IMR-90 (cell line): ENCODE measurements at regions not wholly inside any gene's neighbourhood (a gene's known extent, or its start where the extent isn't known, plus 50 kb on each side); places are given as distances from the start of the nearest gene placed in this dataset.

ENCODE experiments used
- ATAC-seq: fragments of 200-7000 bp; cut with Tn5 transposase; 2 replicates; pipeline ENCODE4 v1.9.1; 2020; ENCODE audit warnings: low read depth, mild to moderate bottlenecking, moderate library complexity
- BruUV-seq: library from RNA; stranded (reverse); fragments of 400-500 nt; replicated peaks from 2 replicates; lab custom pipeline; 2021; lab: Mats Ljungman, UMichigan
- CTCF ChIA-PET: fragments of 300-600 bp; formaldehyde crosslinking; extraction: SDS; loops from one replicate; lab custom pipeline; 2021; ENCODE audit warnings: antibody characterized with exemption; lab: Yijun Ruan, JAX
- POLR2A ChIA-PET: fragments of 300-600 bp; sonication (Branson Sonifier 250); formaldehyde crosslinking; loops from one replicate; lab custom pipeline; 2022; ENCODE audit warnings: antibody characterized with exemption; ENCODE audit not compliant: unreplicated experiment; lab: Charles Lee
- DNase-seq: peaks from one replicate; pipeline ENCODE4 v3.0.0; 2013
- H2AFZ ChIP-seq: replicated peaks from 2 replicates; pipeline ENCODE3; 2013; ENCODE audit warnings: low read length, mild to moderate bottlenecking; ENCODE audit not compliant: poor library complexity
- H2AK5ac ChIP-seq: 2 replicates; pipeline ENCODE4 v1.6.1; 2013; ENCODE audit warnings: low read depth, low read length, inconsistent platforms
- H2AK9ac ChIP-seq: replicated peaks from 2 replicates; pipeline ENCODE3; 2013; ENCODE audit warnings: mild to moderate bottlenecking, low read depth, low read length, moderate library complexity; ENCODE audit not compliant: poor library complexity
- H2BK120ac ChIP-seq: 2 replicates; pipeline ENCODE4 v1.6.1; 2013; ENCODE audit warnings: low read depth, low read length, inconsistent platforms
- H2BK15ac ChIP-seq: 3 replicates; pipeline ENCODE4 v1.6.1; 2013; ENCODE audit warnings: low read depth, low read length, inconsistent platforms
- H2BK20ac ChIP-seq: 2 replicates; pipeline ENCODE4 v1.6.1; 2013; ENCODE audit warnings: low read depth, mild to moderate bottlenecking, inconsistent platforms, low read length, moderate library complexity
- H2BK5ac ChIP-seq: 2 replicates; pipeline ENCODE4 v1.6.1; 2013; ENCODE audit warnings: mild to moderate bottlenecking, low read depth, low read length, inconsistent platforms; ENCODE audit not compliant: poor library complexity, severe bottlenecking
- H3K14ac ChIP-seq: replicated peaks from 2 replicates; pipeline ENCODE4 v1.6.1; 2013; ENCODE audit warnings: low read depth, low read length, inconsistent platforms
- H3K18ac ChIP-seq: 2 replicates; pipeline ENCODE4 v1.6.1; 2013; ENCODE audit warnings: low read depth, low read length, control low read depth
- H3K23ac ChIP-seq: 2 replicates; pipeline ENCODE4 v1.6.1; 2013; ENCODE audit warnings: low read depth, low read length, inconsistent platforms
- H3K27ac ChIP-seq: 2 replicates; pipeline ENCODE4 v1.5.1; 2013; ENCODE audit warnings: mild to moderate bottlenecking, control low read depth, low read length; ENCODE audit not compliant: insufficient read depth
- H3K27me3 ChIP-seq: 2 replicates; pipeline ENCODE4 v1.6.1; 2013; ENCODE audit warnings: low read length; ENCODE audit not compliant: control insufficient read depth, insufficient read depth
- H3K36me3 ChIP-seq: 2 replicates; pipeline ENCODE4 v1.6.1; 2013; ENCODE audit warnings: low read length, mixed read lengths; ENCODE audit not compliant: control insufficient read depth, insufficient read depth
- H3K4ac ChIP-seq: 2 replicates; pipeline ENCODE4 v1.6.1; 2013; ENCODE audit warnings: low read depth, low read length, inconsistent platforms
- H3K4me1 ChIP-seq: 2 replicates; pipeline ENCODE4 v1.6.1; 2013; ENCODE audit warnings: low read length, mixed read lengths; ENCODE audit not compliant: control insufficient read depth, insufficient read depth
- H3K4me2 ChIP-seq: 2 replicates; pipeline ENCODE4 v1.6.1; 2013; ENCODE audit warnings: low read depth, mild to moderate bottlenecking, control low read depth, low read length, moderate library complexity
- H3K4me3 ChIP-seq: 2 replicates; pipeline ENCODE4 v1.5.1; 2013; ENCODE audit warnings: low read depth, mild to moderate bottlenecking, control low read depth, low read length, moderate library complexity; ENCODE audit not compliant: insufficient read depth
- H3K56ac ChIP-seq: 2 replicates; pipeline ENCODE4 v1.6.1; 2013; ENCODE audit warnings: low read length, inconsistent platforms; ENCODE audit not compliant: insufficient read depth; ENCODE audit errors: extremely low read depth
- H3K79me1 ChIP-seq, 2 experiments: 2 replicates each; pipeline ENCODE4 v1.6.1; 2013; ENCODE audit warnings: low read length in 2 of 2, inconsistent platforms in 1 of 2, low read depth in 1 of 2
- H3K9ac ChIP-seq: 2 replicates; pipeline ENCODE4 v1.6.1; 2013; ENCODE audit warnings: low read depth, low read length, control low read depth
- H3K9me1 ChIP-seq: 2 replicates; pipeline ENCODE4 v1.6.1; 2013; ENCODE audit warnings: low read length, inconsistent platforms; ENCODE audit not compliant: insufficient read depth
- H3K9me3 ChIP-seq: 2 replicates; pipeline ENCODE4 v1.6.1; 2013; ENCODE audit warnings: low read length; ENCODE audit not compliant: control insufficient read depth, insufficient read depth
- H4K20me1 ChIP-seq: 2 replicates; pipeline ENCODE4 v1.6.1; 2013; ENCODE audit warnings: low read length, inconsistent platforms; ENCODE audit not compliant: insufficient read depth
- H4K5ac ChIP-seq: 2 replicates; pipeline ENCODE4 v1.6.1; 2013; ENCODE audit warnings: mild to moderate bottlenecking, low read depth, low read length, control low read depth
- H4K8ac ChIP-seq, 2 experiments: 2 replicates each; pipeline ENCODE4 v1.6.1; 2013; ENCODE audit warnings: low read depth in 2 of 2, low read length in 2 of 2, control low read depth in 1 of 2, inconsistent platforms in 1 of 2
- H4K91ac ChIP-seq: 2 replicates; pipeline ENCODE4 v1.6.1; 2013; ENCODE audit warnings: low read depth, low read length, inconsistent platforms; ENCODE audit not compliant: insufficient read depth
- CEBPB ChIP-seq: IDR thresholded peaks from 2 replicates; pipeline ENCODE4 v1.6.1; 2012; ENCODE audit warnings: low read depth, low read length, improper control_type of control experiment
- CHD1 ChIP-seq: IDR thresholded peaks from 2 replicates; pipeline ENCODE4 v1.6.1; 2012; ENCODE audit warnings: low read depth, low read length, improper control_type of control experiment
- CTCF ChIP-seq: conservative IDR thresholded peaks from 2 replicates; pipeline ENCODE4 v1.5.1; 2012; ENCODE audit warnings: mild to moderate bottlenecking, low read depth, low read length, improper control_type of control experiment
- FOS ChIP-seq: fragments of 150-350 bp; IDR thresholded peaks from 2 replicates; pipeline ENCODE4 v1.6.1; 2016; ENCODE audit warnings: low read depth, low read length
- MAFK ChIP-seq: IDR thresholded peaks from 2 replicates; pipeline ENCODE4 v1.6.1; 2012; ENCODE audit warnings: low read depth, low read length, improper control_type of control experiment
- MAZ ChIP-seq: IDR thresholded peaks from 2 replicates; pipeline ENCODE4 v1.6.1; 2012; ENCODE audit warnings: low read depth, mild to moderate bottlenecking, low read length, improper control_type of control experiment, moderate library complexity, borderline replicate concordance
- MXI1 ChIP-seq: IDR thresholded peaks from 2 replicates; pipeline ENCODE4 v1.6.1; 2012; ENCODE audit warnings: low read depth, mild to moderate bottlenecking, low read length, moderate library complexity, borderline replicate concordance
- NFE2L2 ChIP-seq: fragments of 150-350 bp; IDR thresholded peaks from 2 replicates; pipeline ENCODE4 v1.6.1; 2016; ENCODE audit warnings: low read depth, mild to moderate bottlenecking, low read length
- RAD21 ChIP-seq: IDR thresholded peaks from 2 replicates; pipeline ENCODE4 v1.6.1; 2012; ENCODE audit warnings: low read length, improper control_type of control experiment
- RFX5 ChIP-seq: IDR thresholded peaks from 2 replicates; pipeline ENCODE4 v1.8.0; 2012; ENCODE audit warnings: low read depth, mild to moderate bottlenecking, low read length, moderate library complexity
- SMC3 ChIP-seq: fragments of 150-350 bp; IDR thresholded peaks from 2 replicates; pipeline ENCODE4 v1.6.1; 2016; ENCODE audit warnings: low read depth, mild to moderate bottlenecking, antibody characterized with exemption, low read length, moderate library complexity
- USF2 ChIP-seq: fragments of 150-350 bp; IDR thresholded peaks from 2 replicates; pipeline ENCODE4 v1.6.1; 2017; ENCODE audit warnings: mild to moderate bottlenecking, antibody characterized with exemption, low read length, low read depth
- WGBS, 2 experiments: methylation state at CpG; one replicate each; pipeline versions ENCODE4 v1.1.5 to v1.1.7; 2013; ENCODE audit warnings: missing lambda C conversion rate in 2 of 2; ENCODE audit not compliant: insufficient read length in 1 of 2; ENCODE audit errors: extremely low coverage in 2 of 2; 5-methylcytosine and 5-hydroxymethylcytosine counted together
- dilution Hi-C: fragments of 300-500 bp; cut with HindIII; formaldehyde crosslinking; loops from one replicate; pipeline ENCODE4 v1.14.3; 2018; ENCODE audit warnings: low sequenced_read_pairs; ENCODE audit not compliant: unreplicated experiment
- in situ Hi-C: fragments of 300-500 bp; cut with MboI; formaldehyde crosslinking; loops from 3 replicates; pipeline ENCODE4 v1.14.3; 2019; ENCODE audit warnings: low sequenced_read_pairs, inconsistent platforms, mixed read lengths
- intact Hi-C: fragments of 100-400 bp; cut with micrococcal nuclease; formaldehyde crosslinking; loops from 2 replicates; pipeline ENCODE4 v1.10.0; 2022

- Histone ChIP-seq H3K79me1 (no peaks in the 10 kb centered on the region), H2BK120ac (no peak overlapping the region), H2BK5ac (no peak overlapping the region), H3K27ac (no peak overlapping the region), H4K8ac (no peak overlapping the region), H3K9ac (no peak overlapping the region), H3K14ac (no peak overlapping the region), H3K27me3 (peaks cover 2% of the 10 kb centered on the region; the same call in 1 of the 2 replicates), H3K56ac (no peak overlapping the region), H2BK15ac (no peak overlapping the region), H2AK9ac (no peak overlapping the region), H3K4me3 (no peak overlapping the region), H2AK5ac (no peak overlapping the region), H2BK20ac (no peak overlapping the region), H4K5ac (no peak overlapping the region), H4K91ac (no peak overlapping the region), H4K20me1 (no peaks in the 10 kb centered on the region), H3K18ac (no peak overlapping the region), H3K4me1 (no peaks in the 10 kb centered on the region), H3K4ac (no peak overlapping the region), H2AFZ (no peak overlapping the region), H3K4me2 (no peak overlapping the region), H3K36me3 (no peaks in the 10 kb centered on the region), H3K9me1 (no peaks in the 10 kb centered on the region), H3K9me3 (no peaks in the 10 kb centered on the region), H3K23ac (no peak overlapping the region)
- WGBS, 2 experiments: no CpG with 5 or more reads among the region's 23 CpGs
- TF ChIP-seq NFE2L2 (no peak), MXI1 (no peak), USF2 (no peak), SMC3 (no peak), RFX5 (no peak), CEBPB (no peak), RAD21 (no peak), CTCF (no peak), MAFK (no peak), CHD1 (no peak), FOS (no peak), MAZ (no peak)
- ATAC-seq (no peak), DNase-seq (no peak)
- POLR2A ChIA-PET: no interaction called here
- dilution Hi-C loops (no loop called here), intact Hi-C loops (no loop called here), in situ Hi-C loops (no loop called here)
- BruUV-seq: no TSS peak
- CTCF ChIA-PET: no interaction called here
Measured at GRCh38 chr17:79438546-79439334, 172.1 kb downstream of the RBFOX3 start.
